HCT116 (cell line): ENCODE measurements at regions not wholly inside any gene's neighbourhood (a gene's known extent, or its start where the extent isn't known, plus 50 kb on each side); places are given as distances from the start of the nearest gene placed in this dataset.

Experiments used
- ATAC-seq: fragments of 200-7000 bp; cut with Tn5 transposase; 2 replicates; pipeline ENCODE4 v1.9.1; 2020; ENCODE audit warnings: mild to moderate bottlenecking, moderate library complexity
- BruUV-seq: library from RNA; stranded (reverse); fragments of 400-500 nt; replicated peaks from 2 replicates; lab custom pipeline; 2021; lab: Mats Ljungman, UMichigan
- CTCF ChIA-PET: fragments of 300-600 bp; sonication (Branson Sonifier 250); formaldehyde crosslinking; loops from one replicate; lab custom pipeline; 2021; ENCODE audit warnings: antibody characterized with exemption; lab: Charles Lee
- POLR2A ChIA-PET: fragments of 300-600, 350-600 bp; sonication (Branson Sonifier 250); formaldehyde crosslinking; loops from one replicate; lab custom pipeline; 2021; ENCODE audit warnings: antibody characterized with exemption; lab: Charles Lee
- RAD21 ChIA-PET, 2 experiments: fragments of 300-600 bp; sonication (Branson Sonifier 250); formaldehyde crosslinking; loops; one replicate each; lab custom pipeline; 2023; ENCODE audit warnings: low total read pairs in 2 of 2; ENCODE audit not compliant: uncharacterized antibody in 2 of 2, unreplicated experiment in 2 of 2, low non-redundant PET in 1 of 2; lab: Charles Lee
- DNase-seq: peaks from one replicate; pipeline ENCODE4 v3.0.0-alpha.2; 2010; ENCODE audit warnings: low read depth, low spot score
- H2AFZ ChIP-seq: fragments of 200-600 bp; shearing (Covaris generic), sonication (generic); 2 replicates; pipeline ENCODE4 v1.6.1; 2017; ENCODE audit warnings: low read depth, mixed run types, mixed read lengths, antibody characterized with exemption, low read length; ENCODE audit not compliant: poor library complexity, severe bottlenecking
- H3K27ac ChIP-seq: 2 replicates; pipeline ENCODE4 v1.5.1; 2012; ENCODE audit warnings: low read depth, low read length
- H3K27me3 ChIP-seq: fragments of 200-600 bp; sonication (generic); 2 replicates; pipeline ENCODE4 v1.6.1; 2016; ENCODE audit warnings: mixed run types, low read length, mixed read lengths; ENCODE audit not compliant: insufficient read depth
- H3K36me3 ChIP-seq, 2 experiments: fragments of 200-500 bp in 1 of 2; fragments of 200-600 bp in 1 of 2; sonication (Bioruptor generic) in 1 of 2; sonication (generic) in 1 of 2; 2 replicates each; pipeline versions ENCODE4 v1.5.1 to v1.6.1; 2014 to 2016; ENCODE audit warnings: low read length in 2 of 2, inconsistent platforms in 1 of 2, mixed read lengths in 1 of 2, mixed run types in 1 of 2; ENCODE audit not compliant: insufficient read depth in 2 of 2, control insufficient read depth in 1 of 2
- H3K4me1 ChIP-seq, 2 experiments: fragments of 200-600 bp in 1 of 2; sonication (generic) in 1 of 2; 2 replicates each; pipeline versions ENCODE4 v1.5.1 to v1.6.1; 2012 to 2017; ENCODE audit warnings: low read length in 2 of 2, inconsistent platforms in 1 of 2, mild to moderate bottlenecking in 1 of 2, mixed read lengths in 1 of 2, mixed run types in 1 of 2, moderate library complexity in 1 of 2; ENCODE audit not compliant: insufficient read depth in 2 of 2, control insufficient read depth in 1 of 2
- H3K4me2 ChIP-seq: fragments of 200-600 bp; sonication (generic); 2 replicates; pipeline ENCODE4 v1.6.1; 2017; ENCODE audit warnings: mixed run types, low read length, mixed read lengths
- H3K4me3 ChIP-seq, 2 experiments: fragments of 200-600 bp in 1 of 2; sonication (generic) in 1 of 2; replicated peaks in 1 of 2; 2 replicates each; pipeline ENCODE4 v1.5.1; 2011 to 2016; ENCODE audit warnings: low read length in 2 of 2, control low read depth in 1 of 2, low read depth in 1 of 2, mild to moderate bottlenecking in 1 of 2, mixed read lengths in 1 of 2, mixed run types in 1 of 2
- H3K79me2 ChIP-seq: fragments of 200-600 bp; sonication (generic); 2 replicates; pipeline ENCODE4 v1.6.1; 2017; ENCODE audit warnings: mild to moderate bottlenecking, mixed run types, low read length, moderate library complexity, mixed read lengths; ENCODE audit not compliant: insufficient read depth
- H3K9ac ChIP-seq: fragments of 200-600 bp; sonication (generic); 2 replicates; pipeline ENCODE4 v1.6.1; 2016; ENCODE audit warnings: low read length, mixed read lengths
- H3K9me2 ChIP-seq: fragments of 200-600 bp; sonication (generic), shearing (Covaris generic); 2 replicates; pipeline ENCODE4 v1.6.1; 2017; ENCODE audit warnings: mixed run types, mild to moderate bottlenecking, moderate library complexity; ENCODE audit not compliant: insufficient read depth
- H3K9me3 ChIP-seq, 2 experiments: fragments of 200-500 bp in 1 of 2; fragments of 200-600 bp in 1 of 2; sonication (Bioruptor generic) in 1 of 2; sonication (generic) in 1 of 2; 2 replicates each; pipeline ENCODE4 v1.6.1; 2014 to 2017; ENCODE audit warnings: low read length in 2 of 2, mixed read lengths in 2 of 2, inconsistent platforms in 1 of 2, low read depth in 1 of 2, mild to moderate bottlenecking in 1 of 2, mixed run types in 1 of 2, moderate library complexity in 1 of 2; ENCODE audit not compliant: control insufficient read depth in 1 of 2, insufficient read depth in 1 of 2
- H4K20me1 ChIP-seq: fragments of 200-600 bp; sonication (generic), shearing (Covaris generic); 2 replicates; pipeline ENCODE4 v1.6.1; 2017; ENCODE audit warnings: mixed run types, mild to moderate bottlenecking, moderate library complexity; ENCODE audit not compliant: insufficient read depth
- ATF3 ChIP-seq: IDR thresholded peaks from 2 replicates; pipeline ENCODE4 v1.6.1; 2012
- CTCF ChIP-seq, 3 experiments: fragments of 200-600 bp in 1 of 3; sonication (generic) in 1 of 3; IDR thresholded peaks in 2 of 3; conservative IDR thresholded peaks in 1 of 3; 2 replicates each; pipeline ENCODE4 v1.5.1; 2012 to 2017; ENCODE audit warnings: low read depth in 2 of 3, low read length in 2 of 3, antibody characterized with exemption in 1 of 3, borderline replicate concordance in 1 of 3, control low read depth in 1 of 3, mild to moderate bottlenecking in 1 of 3, mixed read lengths in 1 of 3, mixed run types in 1 of 3, moderate library complexity in 1 of 3; ENCODE audit not compliant: insufficient read depth in 1 of 3
- EGR1 ChIP-seq: IDR thresholded peaks from 2 replicates; pipeline ENCODE4 v1.6.1; 2012; ENCODE audit warnings: low read depth
- ELF1 ChIP-seq: IDR thresholded peaks from 2 replicates; pipeline ENCODE4 v1.6.1; 2012; ENCODE audit warnings: low read depth, borderline replicate concordance
- EZH2 ChIP-seq: fragments of 200-600 bp; sonication (generic); IDR thresholded peaks from 2 replicates; pipeline ENCODE4 v1.6.1; 2017; ENCODE audit warnings: antibody characterized with exemption, mixed run types
- FOSL1 ChIP-seq: IDR thresholded peaks from 2 replicates; pipeline ENCODE4 v1.6.1; 2012; ENCODE audit warnings: low read depth
- JUND ChIP-seq: IDR thresholded peaks from 2 replicates; pipeline ENCODE4 v1.6.1; 2012
- MAX ChIP-seq: IDR thresholded peaks from 2 replicates; pipeline ENCODE4 v1.6.1; 2012
- POLR2A ChIP-seq: IDR thresholded peaks from 2 replicates; pipeline ENCODE4 v1.7.0; 2011; ENCODE audit warnings: borderline replicate concordance; ENCODE audit not compliant: insufficient read depth, insufficient read length; ENCODE audit errors: extremely low read depth
- POLR2AphosphoS5 ChIP-seq: IDR thresholded peaks from 2 replicates; pipeline ENCODE4 v1.6.1; 2011; ENCODE audit warnings: mild to moderate bottlenecking, low read depth, low read length, moderate library complexity
- RAD21 ChIP-seq: IDR thresholded peaks from 2 replicates; pipeline ENCODE4 v1.6.1; 2012; ENCODE audit warnings: low read depth, mild to moderate bottlenecking
- REST ChIP-seq: IDR thresholded peaks from 2 replicates; pipeline ENCODE4 v1.6.1; 2012; ENCODE audit warnings: low read depth
- SIN3A ChIP-seq: IDR thresholded peaks from 2 replicates; pipeline ENCODE4 v1.6.1; 2012; ENCODE audit warnings: low read depth
- SP1 ChIP-seq: IDR thresholded peaks from 2 replicates; pipeline ENCODE4 v1.6.1; 2012; ENCODE audit warnings: low read depth
- SRF ChIP-seq: IDR thresholded peaks from 2 replicates; pipeline ENCODE4 v1.6.1; 2012; ENCODE audit warnings: low read depth
- TCF7L2 ChIP-seq: IDR thresholded peaks from 2 replicates; pipeline ENCODE4 v1.7.0; 2011; ENCODE audit warnings: borderline replicate concordance, inconsistent platforms; ENCODE audit not compliant: insufficient read depth, insufficient read length; ENCODE audit errors: extremely low read depth
- YY1 ChIP-seq: IDR thresholded peaks from 2 replicates; pipeline ENCODE4 v1.6.1; 2011; ENCODE audit warnings: low read length, low read depth, moderate library complexity, mild to moderate bottlenecking; ENCODE audit not compliant: insufficient replicate concordance; ENCODE audit errors: extremely low read depth
- ZBTB33 ChIP-seq: IDR thresholded peaks from 2 replicates; pipeline ENCODE4 v1.6.1; 2011; ENCODE audit warnings: mild to moderate bottlenecking, low read length, moderate library complexity; ENCODE audit not compliant: insufficient replicate concordance; ENCODE audit errors: extremely low read depth
- ZFX ChIP-seq: fragments of 450-650 bp; IDR thresholded peaks from 2 replicates; pipeline ENCODE4 v1.6.1; 2017
- ZNF274 ChIP-seq: fragments of 200-500 bp; sonication (Bioruptor generic); IDR thresholded peaks from 2 replicates; pipeline ENCODE4 v1.6.1; 2014; ENCODE audit warnings: mild to moderate bottlenecking, low read depth, low read length, inconsistent platforms
- intact Hi-C: fragments of 100-400 bp; cut with micrococcal nuclease; formaldehyde crosslinking; loops from 2 replicates; pipeline ENCODE4 v1.10.0; 2022

- no peaks in the 10 kb centered on the region for H3K79me2 ChIP-seq
- H3K27ac ChIP-seq: no peak overlapping the region
- H3K9me2 ChIP-seq: no peaks in the 10 kb centered on the region
- ATAC-seq: no peak
- no peak for DNase-seq
- no TSS peak for BruUV-seq
- intact Hi-C loops: no loop called here
- H3K36me3 ChIP-seq: no peaks in the 10 kb centered on the region
- H3K27me3 ChIP-seq: no peaks in the 10 kb centered on the region
- H3K9ac ChIP-seq: no peak overlapping the region
- no peaks in the 10 kb centered on the region for H4K20me1 ChIP-seq
- no peak overlapping the region for H2AFZ ChIP-seq
- TF ChIP-seq ATF3: no peak
- no peak for TF ChIP-seq TCF7L2
- no peak for TF ChIP-seq POLR2AphosphoS5
- TF ChIP-seq ZNF274: no peak
- no peak for TF ChIP-seq ZFX
- TF ChIP-seq SRF: no peak
- TF ChIP-seq MAX: no peak
- TF ChIP-seq SP1: no peak
- TF ChIP-seq EGR1: no peak
- TF ChIP-seq ZBTB33: no peak
- TF ChIP-seq RAD21: no peak
- TF ChIP-seq POLR2A: no peak
- no peak for TF ChIP-seq ELF1
- no peak for TF ChIP-seq FOSL1
- no peak for TF ChIP-seq YY1
- no peak for TF ChIP-seq EZH2
- no peak for TF ChIP-seq REST
- no peak for TF ChIP-seq SIN3A
- TF ChIP-seq CTCF (IDR thresholded peaks at IDR 0.05 in 2 of 3, conservative IDR thresholded peaks at IDR 0.05 in 1 of 3; ENCODE audit: borderline replicate concordance in 1 of 3, insufficient read depth in 1 of 3, low read depth in 2 of 3, low read length in 2 of 3): no peak
- TF ChIP-seq JUND: no peak
- POLR2A ChIA-PET: no interaction called here
- H3K4me2 ChIP-seq: no peak overlapping the region
- RAD21 ChIA-PET: no interaction called here
- no peaks in the 10 kb centered on the region for H3K4me1 ChIP-seq
- no peak overlapping the region for H3K4me3 ChIP-seq
- CTCF ChIA-PET: no interaction called here
- H3K9me3 ChIP-seq: peaks cover 0 to 5% of the 10 kb centered on the region in 2 experiments; a peak in 2 of 4 replicates
Observed at GRCh38 chr5:63250939-63251338, 672.3 kb downstream of the LRRC70 start.
